ENCODE measurements at regions not wholly inside any gene's neighbourhood (a gene's known extent, or its start where the extent isn't known, plus 50 kb on each side); places are given as distances from the start of the nearest gene placed in this dataset.

GRCh38 chr16:85249418-85250146 lies 137.3 kb upstream of the CIBAR2 start:
- TF ChIP-seq EZH2 (IDR thresholded peaks at IDR 0.05; ENCODE audit: insufficient read depth, low read length) (no peak), CTCF (IDR thresholded peaks at IDR 0.05; ENCODE audit: insufficient read depth, low read depth, low read length) (no peak)
